ENCODE measurements at regions not wholly inside any gene's neighbourhood (a gene's known extent, or its start where the extent isn't known, plus 50 kb on each side); places are given as distances from the start of the nearest gene placed in this dataset.

DNA sequence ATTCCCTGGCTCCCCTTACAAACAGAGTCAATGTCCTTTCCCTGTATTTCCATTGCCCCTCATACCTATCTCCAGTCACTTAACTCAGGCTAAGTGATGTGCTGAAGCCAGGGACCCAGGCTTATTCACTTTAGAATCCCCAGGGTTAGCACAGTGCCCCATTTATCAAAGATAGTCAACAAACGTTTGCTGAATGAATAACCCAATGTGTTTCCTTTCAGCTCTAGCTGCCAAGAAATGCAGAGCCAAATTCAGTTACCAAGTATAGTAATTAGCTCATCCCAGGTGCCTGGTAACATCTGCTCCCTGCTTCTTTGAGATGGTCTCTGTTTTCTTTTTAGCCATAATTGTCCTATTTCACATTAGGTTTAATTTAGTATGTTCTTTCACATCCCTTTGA, 189.5 kb downstream of the PHLDA1 start:
- TF ChIP-seq, protein P1, sequence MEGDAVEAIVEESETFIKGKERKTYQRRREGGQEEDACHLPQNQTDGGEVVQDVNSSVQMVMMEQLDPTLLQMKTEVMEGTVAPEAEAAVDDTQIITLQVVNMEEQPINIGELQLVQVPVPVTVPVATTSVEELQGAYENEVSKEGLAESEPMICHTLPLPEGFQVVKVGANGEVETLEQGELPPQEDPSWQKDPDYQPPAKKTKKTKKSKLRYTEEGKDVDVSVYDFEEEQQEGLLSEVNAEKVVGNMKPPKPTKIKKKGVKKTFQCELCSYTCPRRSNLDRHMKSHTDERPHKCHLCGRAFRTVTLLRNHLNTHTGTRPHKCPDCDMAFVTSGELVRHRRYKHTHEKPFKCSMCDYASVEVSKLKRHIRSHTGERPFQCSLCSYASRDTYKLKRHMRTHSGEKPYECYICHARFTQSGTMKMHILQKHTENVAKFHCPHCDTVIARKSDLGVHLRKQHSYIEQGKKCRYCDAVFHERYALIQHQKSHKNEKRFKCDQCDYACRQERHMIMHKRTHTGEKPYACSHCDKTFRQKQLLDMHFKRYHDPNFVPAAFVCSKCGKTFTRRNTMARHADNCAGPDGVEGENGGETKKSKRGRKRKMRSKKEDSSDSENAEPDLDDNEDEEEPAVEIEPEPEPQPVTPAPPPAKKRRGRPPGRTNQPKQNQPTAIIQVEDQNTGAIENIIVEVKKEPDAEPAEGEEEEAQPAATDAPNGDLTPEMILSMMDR (IDR thresholded peaks at IDR 0.05 in 8 of 11, conservative IDR thresholded peaks at IDR 0.05 in 3 of 11) = no peak
- no peak for TF ChIP-seq POLR2AphosphoS5 (IDR thresholded peaks at IDR 0.05)
- no peak for TF ChIP-seq POLR2A (IDR thresholded peaks at IDR 0.05)
- WGBS, 5 donors = 45 to 66% (median 49%) methylated on average over 1 of the region's 1 CpG
- no peaks in the 10 kb centered on the region for H3K36me3 ChIP-seq

DNA sequence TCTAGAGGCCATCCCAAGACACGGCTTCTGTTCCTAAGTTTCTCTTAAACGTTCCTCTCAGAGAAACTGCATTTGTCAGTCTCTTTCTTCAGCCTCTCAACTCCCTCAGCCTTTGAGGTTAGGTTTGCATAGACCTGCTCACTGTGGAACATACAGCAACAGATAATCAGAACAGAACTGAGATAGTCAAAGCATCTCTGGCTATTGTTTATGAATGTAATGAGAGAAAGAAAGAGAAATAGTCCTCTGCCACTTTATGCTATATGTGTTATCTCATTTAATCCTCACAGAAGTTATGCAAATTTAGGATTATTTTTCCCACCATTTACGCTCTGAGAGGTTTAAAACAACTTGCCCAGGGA, 190.6 kb downstream of the PHLDA1 start:
- H3K36me3 ChIP-seq = no peaks in the 10 kb centered on the region
- H3K27ac ChIP-seq = no peak overlapping the region
- no peaks in the 10 kb centered on the region for H3K4me1 ChIP-seq
- intact Hi-C loops (cut with DNase I; ENCODE audit: low total_unique reads) = no loop called here
- DNase-seq = no peak
- peaks cover 0 to 1% (median 0%) of the 10 kb centered on the region in 8 donors for H3K9me3 ChIP-seq
- no peak overlapping the region for H3K4me3 ChIP-seq
- TF ChIP-seq POLR2A (IDR thresholded peaks at IDR 0.05) (no peak), POLR2AphosphoS5 (IDR thresholded peaks at IDR 0.05) (no peak)
- TF ChIP-seq, protein P1 (IDR thresholded peaks at IDR 0.05 in 8 of 11, conservative IDR thresholded peaks at IDR 0.05 in 3 of 11) = no peak
- WGBS, 5 donors = 71 to 91% (median 89%) methylated on average over 3 of the region's 3 CpGs
- no peaks in the 10 kb centered on the region for H3K27me3 ChIP-seq (replicated peaks in 1 of 7)

More for the DNA sequence above, 189.5 kb downstream of the PHLDA1 start:
- H3K4me3 ChIP-seq = no peak overlapping the region
- no peaks in the 10 kb centered on the region for H3K27me3 ChIP-seq (replicated peaks in 1 of 7)
- DNase-seq = no peak
- intact Hi-C loops (cut with DNase I; ENCODE audit: low total_unique reads) = no loop called here
- no peak overlapping the region for H3K27ac ChIP-seq
- peaks cover 0 to 8% (median 2%) of the 10 kb centered on the region in 8 donors for H3K9me3 ChIP-seq
- H3K4me1 ChIP-seq = no peaks in the 10 kb centered on the region

DNA sequence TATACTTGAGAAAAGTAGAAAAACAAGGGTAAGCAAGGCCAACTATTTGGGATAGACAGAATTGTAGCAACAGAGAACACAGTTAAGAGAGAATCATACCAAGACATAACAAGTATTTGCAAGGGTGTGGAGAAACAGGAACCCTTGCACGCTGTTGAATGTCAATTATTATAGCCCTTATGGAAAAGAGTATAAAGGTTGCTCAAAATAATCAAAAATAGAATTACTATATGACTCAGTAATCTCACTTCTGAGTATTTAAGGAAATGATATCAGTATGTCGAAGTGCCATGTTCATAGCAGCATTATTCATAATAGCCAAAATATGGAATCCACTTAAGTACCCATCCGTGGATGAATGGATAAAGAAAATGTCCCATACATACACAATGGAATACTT, 193.3 kb downstream of the PHLDA1 start:
- H3K27me3 ChIP-seq (replicated peaks in 1 of 7) = no peaks in the 10 kb centered on the region
- H3K27ac ChIP-seq = no peak overlapping the region
- DNase-seq = no peak
- H3K9me3 ChIP-seq = no peaks in the 10 kb centered on the region
- H3K36me3 ChIP-seq = no peaks in the 10 kb centered on the region
- intact Hi-C loops (cut with DNase I; ENCODE audit: low total_unique reads) = no loop called here
- WGBS, 5 donors = 57 to 75% (median 62%) methylated on average over 3 of the region's 3 CpGs
- no peak for TF ChIP-seq POLR2A (IDR thresholded peaks at IDR 0.05)
- no peak for TF ChIP-seq POLR2AphosphoS5 (IDR thresholded peaks at IDR 0.05)
- TF ChIP-seq, protein P1 (IDR thresholded peaks at IDR 0.05 in 8 of 11, conservative IDR thresholded peaks at IDR 0.05 in 3 of 11) = no peak
- no peak overlapping the region for H3K4me3 ChIP-seq
- H3K4me1 ChIP-seq = no peaks in the 10 kb centered on the region

DNA sequence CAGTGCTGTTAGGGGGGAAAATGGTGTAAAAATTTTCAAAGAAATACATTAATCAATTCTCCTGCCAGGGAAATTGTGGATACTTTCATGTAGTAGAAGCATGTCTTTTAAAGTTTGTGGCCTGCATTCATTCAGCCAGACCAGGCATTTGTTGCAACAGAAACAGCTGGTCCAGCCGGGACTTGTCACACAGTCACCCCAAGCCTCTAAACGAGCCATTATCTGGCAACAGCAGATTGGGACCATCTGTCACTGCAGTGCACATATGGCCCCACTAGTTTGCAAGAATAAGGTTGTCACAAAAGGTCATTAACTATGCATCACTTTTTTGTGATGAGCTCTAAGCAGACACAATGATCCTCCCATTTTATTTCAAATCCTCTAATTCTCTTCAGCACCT, 193.9 kb downstream of the PHLDA1 start:
- TF ChIP-seq POLR2AphosphoS5 (IDR thresholded peaks at IDR 0.05) = peak in 1 of 3 donors; percentile 62
- TF ChIP-seq, protein P1 (IDR thresholded peaks at IDR 0.05 in 8 of 11, conservative IDR thresholded peaks at IDR 0.05 in 3 of 11) = no peak
- Histone ChIP-seq H3K9me3 (no peaks in the 10 kb centered on the region), H3K4me3 (no peak overlapping the region), H3K4me1 (no peaks in the 10 kb centered on the region), H3K27me3 (replicated peaks in 1 of 7) (no peaks in the 10 kb centered on the region), H3K36me3 (no peaks in the 10 kb centered on the region), H3K27ac (no peak overlapping the region)
- 66 to 80% (median 72%) methylated on average over 2 of the region's 2 CpGs for WGBS, 5 donors
- DNase-seq = no peak
- intact Hi-C loops (cut with DNase I; ENCODE audit: low total_unique reads) = no loop called here

Data from spleen (tissue), 11 donors.